ENCODE measurements at regions not wholly inside any gene's neighbourhood (a gene's known extent, or its start where the extent isn't known, plus 50 kb on each side); places are given as distances from the start of the nearest gene placed in this dataset.

DNA sequence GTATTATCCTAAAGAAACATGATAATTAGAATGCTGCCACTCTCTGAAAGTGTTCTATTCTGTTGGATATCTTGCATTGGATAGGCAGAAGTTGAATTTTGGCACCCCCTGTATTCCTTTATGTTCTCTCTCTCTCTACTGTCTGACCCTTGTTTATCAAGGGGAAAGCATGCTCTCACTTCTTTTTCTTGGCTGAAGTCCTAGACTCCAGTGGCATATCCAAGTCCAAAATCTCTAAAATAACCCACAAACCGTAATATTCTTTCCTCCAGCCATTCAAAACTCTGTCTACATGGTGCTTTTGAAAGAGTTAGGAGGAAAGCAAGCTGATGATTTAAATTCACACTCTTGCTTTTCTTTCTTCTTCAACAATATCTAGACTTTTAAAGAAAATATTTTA lies 669.7 kb downstream of the TDRD15 start:
- TF ChIP-seq, protein P1, sequence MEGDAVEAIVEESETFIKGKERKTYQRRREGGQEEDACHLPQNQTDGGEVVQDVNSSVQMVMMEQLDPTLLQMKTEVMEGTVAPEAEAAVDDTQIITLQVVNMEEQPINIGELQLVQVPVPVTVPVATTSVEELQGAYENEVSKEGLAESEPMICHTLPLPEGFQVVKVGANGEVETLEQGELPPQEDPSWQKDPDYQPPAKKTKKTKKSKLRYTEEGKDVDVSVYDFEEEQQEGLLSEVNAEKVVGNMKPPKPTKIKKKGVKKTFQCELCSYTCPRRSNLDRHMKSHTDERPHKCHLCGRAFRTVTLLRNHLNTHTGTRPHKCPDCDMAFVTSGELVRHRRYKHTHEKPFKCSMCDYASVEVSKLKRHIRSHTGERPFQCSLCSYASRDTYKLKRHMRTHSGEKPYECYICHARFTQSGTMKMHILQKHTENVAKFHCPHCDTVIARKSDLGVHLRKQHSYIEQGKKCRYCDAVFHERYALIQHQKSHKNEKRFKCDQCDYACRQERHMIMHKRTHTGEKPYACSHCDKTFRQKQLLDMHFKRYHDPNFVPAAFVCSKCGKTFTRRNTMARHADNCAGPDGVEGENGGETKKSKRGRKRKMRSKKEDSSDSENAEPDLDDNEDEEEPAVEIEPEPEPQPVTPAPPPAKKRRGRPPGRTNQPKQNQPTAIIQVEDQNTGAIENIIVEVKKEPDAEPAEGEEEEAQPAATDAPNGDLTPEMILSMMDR (IDR thresholded peaks at IDR 0.05), result no peak
- DNase-seq (ENCODE audit: low spot score) (no peak), ATAC-seq (ENCODE audit: low FRiP score) (no peak)

GRCh38 chr2:21794611-21795010 lies 670.8 kb downstream of the TDRD15 start:
- TF ChIP-seq, protein P1 (IDR thresholded peaks at IDR 0.05), result no peak
- ATAC-seq (ENCODE audit: low FRiP score) (no peak), DNase-seq (ENCODE audit: low spot score) (no peak)

- ATAC-seq (ENCODE audit: low FRiP score) (no peak), DNase-seq (ENCODE audit: low spot score) (no peak)
- TF ChIP-seq, protein P1 (IDR thresholded peaks at IDR 0.05), result no peak
Measured at GRCh38 chr2:21800356-21800755, 676.6 kb downstream of the TDRD15 start.

DNA sequence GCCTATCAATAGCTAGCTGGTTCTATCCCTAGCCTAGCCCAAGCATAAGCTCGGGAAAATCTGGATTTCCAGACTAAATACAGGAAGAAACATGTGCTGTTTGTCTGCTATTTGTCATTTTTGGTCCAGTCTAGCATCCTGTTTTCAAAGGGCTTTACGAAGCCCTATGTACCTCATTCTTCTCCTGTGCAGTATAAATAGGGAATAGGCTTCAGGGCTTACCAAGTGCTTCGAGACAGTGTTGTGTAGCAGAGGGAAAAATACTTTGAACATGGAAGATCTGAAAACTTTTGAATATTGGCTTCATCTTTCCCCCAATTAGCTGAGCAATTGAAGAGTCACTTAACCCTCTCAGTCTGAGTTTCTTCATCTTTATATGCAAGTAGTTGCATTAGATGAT lies 679.8 kb downstream of the TDRD15 start:
- ATAC-seq (ENCODE audit: low FRiP score), result no peak
- TF ChIP-seq, protein P1 (IDR thresholded peaks at IDR 0.05), result no peak
- no peak for DNase-seq (ENCODE audit: low spot score)

- TF ChIP-seq, protein P1 (IDR thresholded peaks at IDR 0.05), result no peak
- no peak for DNase-seq (ENCODE audit: low spot score)
- ATAC-seq (ENCODE audit: low FRiP score), result no peak
Measured at GRCh38 chr2:21804151-21804550, 680.4 kb downstream of the TDRD15 start.

DNA sequence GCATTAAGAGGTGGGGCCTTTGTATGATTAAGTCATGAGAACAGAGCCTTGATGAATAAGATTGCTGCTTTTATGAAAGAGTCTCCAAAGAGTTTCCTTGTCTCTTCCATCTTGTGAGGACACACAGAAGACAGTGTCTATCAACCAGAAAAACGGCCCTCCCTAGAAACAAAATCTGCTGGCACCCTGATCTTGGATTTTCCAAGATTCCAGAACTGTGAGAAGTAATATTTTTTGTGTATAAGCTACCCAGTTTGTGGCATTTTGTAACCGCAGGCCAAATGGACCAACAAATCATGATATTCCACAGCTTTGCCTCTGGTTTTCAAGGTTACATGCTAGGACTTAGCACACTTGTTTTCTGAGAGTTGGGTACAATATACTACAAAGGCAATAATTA lies 687.8 kb downstream of the TDRD15 start:
- ATAC-seq (ENCODE audit: low FRiP score) (no peak), DNase-seq (ENCODE audit: low spot score) (no peak)
- TF ChIP-seq, protein P1 (IDR thresholded peaks at IDR 0.05), result no peak

DNA sequence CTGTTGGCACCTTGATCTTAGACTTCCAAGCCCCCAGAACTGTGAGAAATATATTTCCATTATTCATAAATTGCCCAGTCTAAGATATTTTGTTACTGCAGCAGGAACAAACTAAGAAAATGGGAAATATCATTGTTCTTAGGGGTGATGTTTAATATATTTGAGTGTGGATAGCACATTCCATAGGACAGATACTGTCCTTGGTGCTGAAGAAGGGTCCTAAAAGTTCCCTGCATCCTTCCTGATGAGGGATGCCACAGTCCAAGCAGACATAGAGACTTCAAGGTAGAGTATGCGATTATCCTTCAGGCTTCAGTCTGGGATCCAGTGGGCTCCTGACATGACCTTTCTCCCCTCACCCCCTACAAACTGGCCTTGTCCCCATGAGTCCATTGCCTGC lies 689.0 kb downstream of the TDRD15 start:
- TF ChIP-seq, protein P1 (IDR thresholded peaks at IDR 0.05), result no peak
- DNase-seq (ENCODE audit: low spot score) (no peak), ATAC-seq (ENCODE audit: low FRiP score) (no peak)

Data from omental fat pad (tissue), 3 donors.